Smooth muscle cell (in vitro differentiated cells): ENCODE measurements at regions not wholly inside any gene's neighbourhood (a gene's known extent, or its start where the extent isn't known, plus 50 kb on each side); places are given as distances from the start of the nearest gene placed in this dataset.

Experiments
- DNase-seq: peaks from one replicate; lab custom pipeline; 2025; ENCODE audit not compliant: unreplicated experiment; lab: John Stamatoyannopoulos, UW
- H2AFZ ChIP-seq: fragments of 200-600 bp; sonication (generic); 2 replicates; pipeline ENCODE4 v1.6.0; 2016; ENCODE audit warnings: antibody characterized with exemption, low read depth, mild to moderate bottlenecking
- H3F3A ChIP-seq: fragments of 200-600 bp; sonication (generic); 2 replicates; pipeline ENCODE4 v1.6.0; 2017; ENCODE audit warnings: antibody characterized with exemption, low read depth
- H3K27ac ChIP-seq: fragments of 200-600 bp; sonication (generic); 2 replicates; pipeline ENCODE4 v1.5.1; 2016; ENCODE audit warnings: low read depth, mild to moderate bottlenecking
- H3K27me3 ChIP-seq: fragments of 200-600 bp; sonication (generic); 2 replicates; pipeline ENCODE4 v1.6.1; 2016; ENCODE audit warnings: low read depth, mild to moderate bottlenecking
- H3K36me3 ChIP-seq: fragments of 200-600 bp; sonication (generic); 2 replicates; pipeline ENCODE4 v1.5.1; 2016; ENCODE audit warnings: low read depth
- H3K4me1 ChIP-seq: fragments of 200-600 bp; sonication (generic); 2 replicates; pipeline ENCODE4 v1.5.1; 2016; ENCODE audit warnings: low read depth
- H3K4me2 ChIP-seq: fragments of 200-600 bp; sonication (generic); 2 replicates; pipeline ENCODE4 v1.6.0; 2016; ENCODE audit warnings: mild to moderate bottlenecking
- H3K4me3 ChIP-seq: fragments of 200-600 bp; sonication (generic); 2 replicates; pipeline ENCODE4 v1.5.1; 2016; ENCODE audit warnings: mild to moderate bottlenecking
- H3K79me2 ChIP-seq: fragments of 200-600 bp; sonication (generic); 2 replicates; pipeline ENCODE4 v1.6.0; 2016; ENCODE audit warnings: low read depth, mild to moderate bottlenecking
- H3K9ac ChIP-seq: fragments of 200-600 bp; sonication (generic); 2 replicates; pipeline ENCODE4 v1.6.0; 2016; ENCODE audit warnings: low read depth
- H3K9me3 ChIP-seq: fragments of 200-600 bp; sonication (generic); replicated peaks from 2 replicates; pipeline ENCODE4 v1.5.1; 2016; ENCODE audit warnings: low read depth
- H4K20me1 ChIP-seq: fragments of 200-600 bp; sonication (generic); 2 replicates; pipeline ENCODE4 v1.6.0; 2016; ENCODE audit warnings: low read depth
- CTCF ChIP-seq: fragments of 200-600 bp; sonication (generic); IDR thresholded peaks from 2 replicates; pipeline ENCODE4 v1.5.1; 2017; ENCODE audit warnings: borderline replicate concordance, mild to moderate bottlenecking, antibody characterized with exemption; ENCODE audit not compliant: insufficient read depth, poor library complexity, severe bottlenecking
- WGBS: methylation state at CpG from one replicate; pipeline ENCODE4 v1.1.7; 2016; ENCODE audit warnings: low lambda C conversion rate; 5-methylcytosine and 5-hydroxymethylcytosine counted together

- Histone ChIP-seq H3K4me1 (no peaks in the 10 kb centered on the region), H3K9me3 (no peaks in the 10 kb centered on the region), H2AFZ (no peak overlapping the region), H3K4me2 (no peak overlapping the region), H3K79me2 (no peaks in the 10 kb centered on the region), H3K27ac (no peak overlapping the region), H3K27me3 (no peaks in the 10 kb centered on the region), H3K4me3 (no peak overlapping the region), H3K36me3 (no peaks in the 10 kb centered on the region), H3K9ac (no peak overlapping the region), H4K20me1 (no peaks in the 10 kb centered on the region), H3F3A (no peaks in the 10 kb centered on the region)
- 92% methylated on average over 2 of the region's 2 CpGs for WGBS
- DNase-seq, result no peak
- TF ChIP-seq CTCF, result no peak
Measured at GRCh38 chr2:151120011-151120410, 141.7 kb downstream of the RBM43 start.

- no peak for DNase-seq
- Histone ChIP-seq H2AFZ (no peak overlapping the region), H3K9ac (no peak overlapping the region), H3K27ac (no peak overlapping the region), H3K36me3 (no peaks in the 10 kb centered on the region), H4K20me1 (no peaks in the 10 kb centered on the region), H3K27me3 (no peaks in the 10 kb centered on the region), H3F3A (no peaks in the 10 kb centered on the region), H3K4me2 (no peak overlapping the region), H3K79me2 (no peaks in the 10 kb centered on the region), H3K9me3 (no peaks in the 10 kb centered on the region), H3K4me3 (no peak overlapping the region), H3K4me1 (no peaks in the 10 kb centered on the region)
- TF ChIP-seq CTCF, result no peak
Measured at GRCh38 chr2:151119374-151119773, 142.3 kb downstream of the RBM43 start.

- no peak for TF ChIP-seq CTCF
- Histone ChIP-seq H3K4me1 (no peaks in the 10 kb centered on the region), H2AFZ (no peak overlapping the region), H3K4me3 (no peak overlapping the region), H3K9ac (no peak overlapping the region), H3K27ac (no peak overlapping the region), H4K20me1 (no peaks in the 10 kb centered on the region), H3K79me2 (no peaks in the 10 kb centered on the region), H3K36me3 (no peaks in the 10 kb centered on the region), H3F3A (no peaks in the 10 kb centered on the region), H3K9me3 (no peaks in the 10 kb centered on the region), H3K4me2 (no peak overlapping the region), H3K27me3 (no peaks in the 10 kb centered on the region)
- no peak for DNase-seq
Measured at GRCh38 chr2:151118269-151118668, 143.4 kb downstream of the RBM43 start.

- Histone ChIP-seq H3K27me3 (no peaks in the 10 kb centered on the region), H3K4me1 (no peaks in the 10 kb centered on the region), H3K4me3 (no peak overlapping the region), H3K4me2 (no peak overlapping the region), H3K9me3 (no peaks in the 10 kb centered on the region), H3K9ac (no peak overlapping the region), H3K79me2 (no peaks in the 10 kb centered on the region), H2AFZ (no peak overlapping the region), H4K20me1 (no peaks in the 10 kb centered on the region), H3K36me3 (no peaks in the 10 kb centered on the region), H3F3A (peaks cover 10% of the 10 kb centered on the region), H3K27ac (no peak overlapping the region)
- 79% methylated on average over 3 of the region's 3 CpGs for WGBS
- no peak for DNase-seq
- no peak for TF ChIP-seq CTCF
Measured at GRCh38 chr2:151114874-151115273, 146.8 kb downstream of the RBM43 start.
